ENCODE measurements at regions not wholly inside any gene's neighbourhood (a gene's known extent, or its start where the extent isn't known, plus 50 kb on each side); places are given as distances from the start of the nearest gene placed in this dataset.

GRCh38 chr7:25543210-25543609, 314.9 kb upstream of the NPVF start:
- ChIA-PET CTCF (no interaction called here), RAD21 (ENCODE audit: low non-redundant PET in 1 of 2, low total read pairs in 2 of 2, uncharacterized antibody in 2 of 2, unreplicated experiment in 2 of 2) (no interaction called here), POLR2A (no interaction called here)
- no peak for ATAC-seq
- Histone ChIP-seq H3K36me3 (ENCODE audit: control insufficient read depth in 1 of 2, insufficient read depth in 2 of 2, low read length in 2 of 2) (no peaks in the 10 kb centered on the region), H3K27ac (ENCODE audit: low read depth, low read length) (no peak overlapping the region), H3K4me3 (replicated peaks in 1 of 2; ENCODE audit: low read depth in 1 of 2, low read length in 2 of 2) (no peak overlapping the region), H3K4me1 (ENCODE audit: control insufficient read depth in 1 of 2, insufficient read depth in 2 of 2, low read length in 2 of 2) (no peaks in the 10 kb centered on the region), H3K27me3 (ENCODE audit: insufficient read depth, low read length) (peaks cover 55% of the 10 kb centered on the region), H2AFZ (ENCODE audit: low read depth, low read length, poor library complexity, severe bottlenecking) (no peak overlapping the region), H3K9ac (ENCODE audit: low read length) (no peak overlapping the region), H3K9me2 (ENCODE audit: insufficient read depth) (no peaks in the 10 kb centered on the region), H3K4me2 (ENCODE audit: low read length) (no peak overlapping the region), H3K79me2 (ENCODE audit: insufficient read depth, low read length) (no peaks in the 10 kb centered on the region), H3K9me3 (ENCODE audit: control insufficient read depth in 1 of 2, insufficient read depth in 1 of 2, low read depth in 1 of 2, low read length in 2 of 2) (no peaks in the 10 kb centered on the region), H4K20me1 (ENCODE audit: insufficient read depth) (no peaks in the 10 kb centered on the region)
- TF ChIP-seq EZH2phosphoT487 (IDR thresholded peaks at IDR 0.05; ENCODE audit: borderline replicate concordance) (no peak), POLR2A (IDR thresholded peaks at IDR 0.05; ENCODE audit: borderline replicate concordance, extremely low read depth, insufficient read depth, insufficient read length) (no peak), EGR1 (IDR thresholded peaks at IDR 0.05; ENCODE audit: low read depth) (no peak), SIN3A (IDR thresholded peaks at IDR 0.05; ENCODE audit: low read depth) (no peak), EZH2 (IDR thresholded peaks at IDR 0.05) (no peak), SRF (IDR thresholded peaks at IDR 0.05; ENCODE audit: low read depth) (no peak), FOSL1 (IDR thresholded peaks at IDR 0.05; ENCODE audit: low read depth) (no peak), ZNF274 (IDR thresholded peaks at IDR 0.05; ENCODE audit: low read depth, low read length) (no peak), SP1 (IDR thresholded peaks at IDR 0.05; ENCODE audit: low read depth) (no peak), ZFX (IDR thresholded peaks at IDR 0.05) (no peak), REST (IDR thresholded peaks at IDR 0.05; ENCODE audit: low read depth) (no peak), RAD21 (IDR thresholded peaks at IDR 0.05; ENCODE audit: low read depth) (no peak), ATF3 (IDR thresholded peaks at IDR 0.05) (no peak), TCF7L2 (IDR thresholded peaks at IDR 0.05; ENCODE audit: borderline replicate concordance, extremely low read depth, insufficient read depth, insufficient read length) (no peak), ELF1 (IDR thresholded peaks at IDR 0.05; ENCODE audit: borderline replicate concordance, low read depth) (no peak)
- TF ChIP-seq, protein P1, sequence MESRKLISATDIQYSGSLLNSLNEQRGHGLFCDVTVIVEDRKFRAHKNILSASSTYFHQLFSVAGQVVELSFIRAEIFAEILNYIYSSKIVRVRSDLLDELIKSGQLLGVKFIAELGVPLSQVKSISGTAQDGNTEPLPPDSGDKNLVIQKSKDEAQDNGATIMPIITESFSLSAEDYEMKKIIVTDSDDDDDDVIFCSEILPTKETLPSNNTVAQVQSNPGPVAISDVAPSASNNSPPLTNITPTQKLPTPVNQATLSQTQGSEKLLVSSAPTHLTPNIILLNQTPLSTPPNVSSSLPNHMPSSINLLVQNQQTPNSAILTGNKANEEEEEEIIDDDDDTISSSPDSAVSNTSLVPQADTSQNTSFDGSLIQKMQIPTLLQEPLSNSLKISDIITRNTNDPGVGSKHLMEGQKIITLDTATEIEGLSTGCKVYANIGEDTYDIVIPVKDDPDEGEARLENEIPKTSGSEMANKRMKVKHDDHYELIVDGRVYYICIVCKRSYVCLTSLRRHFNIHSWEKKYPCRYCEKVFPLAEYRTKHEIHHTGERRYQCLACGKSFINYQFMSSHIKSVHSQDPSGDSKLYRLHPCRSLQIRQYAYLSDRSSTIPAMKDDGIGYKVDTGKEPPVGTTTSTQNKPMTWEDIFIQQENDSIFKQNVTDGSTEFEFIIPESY (IDR thresholded peaks at IDR 0.05; ENCODE audit: extremely low read depth, insufficient replicate concordance, low read length): no peak
- intact Hi-C loops (cut with micrococcal nuclease): no loop called here
- no peak for DNase-seq (ENCODE audit: low read depth, low spot score)
- BruUV-seq (replicated peaks): no TSS peak

Measured in HCT116 (cell line).